GM19023 (cell line): ENCODE measurements at regions not wholly inside any gene's neighbourhood (a gene's known extent, or its start where the extent isn't known, plus 50 kb on each side); places are given as distances from the start of the nearest gene placed in this dataset.

Experiments
- ATAC-seq: cut with Tn5 transposase; IDR thresholded peaks from one replicate; pipeline ENCODE4 v1.9.1; 2021; ENCODE audit warnings: mild to moderate bottlenecking, moderate library complexity; ENCODE audit not compliant: unreplicated experiment

GRCh38 chr6:23097566-23097965 is 528.2 kb downstream of the HDGFL1 start:
- ATAC-seq = no peak

GRCh38 chr6:23106951-23107350 is 537.6 kb downstream of the HDGFL1 start:
- ATAC-seq = no peak

- ATAC-seq = no peak
These were observed 542.6 kb downstream of the HDGFL1 start for GRCh38 chr6:23111984-23112383.

- no peak for ATAC-seq
These were observed 545.6 kb downstream of the HDGFL1 start for GRCh38 chr6:23114812-23115504.

- ATAC-seq = no peak
These were observed 568.2 kb downstream of the HDGFL1 start for GRCh38 chr6:23137611-23138010.

GRCh38 chr6:23140871-23141270 is 571.5 kb downstream of the HDGFL1 start:
- no peak for ATAC-seq

- ATAC-seq = no peak
These were observed 576.4 kb downstream of the HDGFL1 start for GRCh38 chr6:23145781-23146180.

GRCh38 chr6:23154159-23154558 is 584.8 kb downstream of the HDGFL1 start:
- ATAC-seq = no peak

- ATAC-seq = no peak
These were observed 600.7 kb downstream of the HDGFL1 start for GRCh38 chr6:23170049-23170448.

- no peak for ATAC-seq
These were observed 603.9 kb downstream of the HDGFL1 start for GRCh38 chr6:23173234-23173633.

GRCh38 chr6:23174781-23175361 is 605.5 kb downstream of the HDGFL1 start:
- ATAC-seq = no peak

- no peak for ATAC-seq
These were observed 606.0 kb downstream of the HDGFL1 start for GRCh38 chr6:23175391-23175790.

GRCh38 chr6:23176471-23176870 is 607.1 kb downstream of the HDGFL1 start:
- ATAC-seq = no peak

GRCh38 chr6:23176883-23177282 is 607.5 kb downstream of the HDGFL1 start:
- ATAC-seq = no peak

- ATAC-seq = no peak
These were observed 608.4 kb downstream of the HDGFL1 start for GRCh38 chr6:23177806-23178205.

- no peak for ATAC-seq
These were observed 610.6 kb downstream of the HDGFL1 start for GRCh38 chr6:23179994-23180393.

GRCh38 chr6:23180504-23181293 is 611.3 kb downstream of the HDGFL1 start:
- no peak for ATAC-seq

GRCh38 chr6:23181356-23182110 is 612.2 kb downstream of the HDGFL1 start:
- ATAC-seq = no peak

GRCh38 chr6:23183846-23184245 is 614.5 kb downstream of the HDGFL1 start:
- ATAC-seq = no peak

GRCh38 chr6:23184351-23184750 is 615.0 kb downstream of the HDGFL1 start:
- no peak for ATAC-seq

- ATAC-seq = no peak
These were observed 626.1 kb downstream of the HDGFL1 start for GRCh38 chr6:23195487-23195886.
